Activated T-cell treated with anti-CD3 and anti-CD28 coated beads, Interleukin-2, amount 50 U/mL, for 24 hours (primary cell): ENCODE measurements at regions not wholly inside any gene's neighbourhood (a gene's known extent, or its start where the extent isn't known, plus 50 kb on each side); places are given as distances from the start of the nearest gene placed in this dataset.

ENCODE experiments used
- DNase-seq: peaks from one replicate; pipeline ENCODE4 v3.0.0-alpha.2; 2020
- H3K27ac Mint-ChIP-seq: 2 replicates; pipeline ENCODE4 v1.8.0; 2020; ENCODE audit warnings: mild to moderate bottlenecking, mixed read lengths
- H3K27me3 Mint-ChIP-seq: 2 replicates; pipeline ENCODE4 v1.8.0; 2020; ENCODE audit warnings: mixed read lengths
- H3K36me3 Mint-ChIP-seq: 2 replicates; pipeline ENCODE4 v1.8.0; 2020; ENCODE audit warnings: low read depth, mixed read lengths
- H3K4me1 Mint-ChIP-seq: 2 replicates; pipeline ENCODE4 v1.8.0; 2020; ENCODE audit warnings: low read depth, mixed read lengths
- H3K4me3 Mint-ChIP-seq: 2 replicates; pipeline ENCODE4 v1.8.0; 2020; ENCODE audit warnings: mild to moderate bottlenecking, moderate library complexity, mixed read lengths
- H3K9me3 Mint-ChIP-seq: 2 replicates; pipeline ENCODE4 v1.8.0; 2020; ENCODE audit warnings: mixed read lengths

GRCh38 chr11:26194881-26195280 is 137.0 kb upstream of the ANO3 start:
- no peak overlapping the region for H3K27ac Mint-ChIP-seq
- no peak for DNase-seq
- no peak overlapping the region for H3K4me3 Mint-ChIP-seq
- H3K36me3 Mint-ChIP-seq: no peaks in the 10 kb centered on the region
- no peaks in the 10 kb centered on the region for H3K27me3 Mint-ChIP-seq
- H3K9me3 Mint-ChIP-seq: peaks cover 16% of the 10 kb centered on the region
- no peaks in the 10 kb centered on the region for H3K4me1 Mint-ChIP-seq

GRCh38 chr11:26198532-26199096 is 133.3 kb upstream of the ANO3 start:
- no peaks in the 10 kb centered on the region for H3K27me3 Mint-ChIP-seq
- no peaks in the 10 kb centered on the region for H3K4me1 Mint-ChIP-seq
- no peak overlapping the region for H3K4me3 Mint-ChIP-seq
- no peaks in the 10 kb centered on the region for H3K36me3 Mint-ChIP-seq
- H3K27ac Mint-ChIP-seq: no peak overlapping the region
- DNase-seq: no peak
- H3K9me3 Mint-ChIP-seq: peaks cover 12% of the 10 kb centered on the region

- H3K27ac Mint-ChIP-seq: no peak overlapping the region
- no peak for DNase-seq
- H3K36me3 Mint-ChIP-seq: no peaks in the 10 kb centered on the region
- H3K27me3 Mint-ChIP-seq: no peaks in the 10 kb centered on the region
- no peaks in the 10 kb centered on the region for H3K4me1 Mint-ChIP-seq
- H3K4me3 Mint-ChIP-seq: no peak overlapping the region
- peaks cover 10% of the 10 kb centered on the region for H3K9me3 Mint-ChIP-seq
Observed at GRCh38 chr11:26199331-26200095, 132.4 kb upstream of the ANO3 start.

- Mint-ChIP-seq H3K9me3 (peaks cover 10% of the 10 kb centered on the region), H3K27me3 (no peaks in the 10 kb centered on the region), H3K36me3 (no peaks in the 10 kb centered on the region), H3K4me1 (no peaks in the 10 kb centered on the region), H3K27ac (no peak overlapping the region), H3K4me3 (no peak overlapping the region)
- DNase-seq: no peak
Observed at GRCh38 chr11:26201411-26201810, 130.5 kb upstream of the ANO3 start.

- no peak overlapping the region for H3K27ac Mint-ChIP-seq
- H3K9me3 Mint-ChIP-seq: peaks cover 7% of the 10 kb centered on the region
- no peak overlapping the region for H3K4me3 Mint-ChIP-seq
- no peak for DNase-seq
- H3K27me3 Mint-ChIP-seq: no peaks in the 10 kb centered on the region
- H3K36me3 Mint-ChIP-seq: no peaks in the 10 kb centered on the region
- H3K4me1 Mint-ChIP-seq: no peaks in the 10 kb centered on the region
Observed at GRCh38 chr11:26202754-26203153, 129.2 kb upstream of the ANO3 start.

GRCh38 chr11:26204101-26204500 is 127.8 kb upstream of the ANO3 start:
- Mint-ChIP-seq H3K4me3 (no peak overlapping the region), H3K9me3 (peaks cover 9% of the 10 kb centered on the region), H3K27me3 (no peaks in the 10 kb centered on the region), H3K27ac (no peak overlapping the region), H3K36me3 (no peaks in the 10 kb centered on the region), H3K4me1 (no peaks in the 10 kb centered on the region)
- DNase-seq: no peak

- Mint-ChIP-seq H3K27ac (no peak overlapping the region), H3K4me3 (no peak overlapping the region), H3K4me1 (no peaks in the 10 kb centered on the region), H3K27me3 (no peaks in the 10 kb centered on the region), H3K9me3 (peaks cover 9% of the 10 kb centered on the region), H3K36me3 (no peaks in the 10 kb centered on the region)
- no peak for DNase-seq
Observed at GRCh38 chr11:26204839-26205238, 127.1 kb upstream of the ANO3 start.

GRCh38 chr11:26219183-26220117 is 112.5 kb upstream of the ANO3 start:
- H3K36me3 Mint-ChIP-seq: no peaks in the 10 kb centered on the region
- no peak for DNase-seq
- peaks cover 7% of the 10 kb centered on the region for H3K9me3 Mint-ChIP-seq
- no peaks in the 10 kb centered on the region for H3K27me3 Mint-ChIP-seq
- no peak overlapping the region for H3K27ac Mint-ChIP-seq
- H3K4me1 Mint-ChIP-seq: no peaks in the 10 kb centered on the region
- H3K4me3 Mint-ChIP-seq: no peak overlapping the region

GRCh38 chr11:26225646-26226045 is 106.3 kb upstream of the ANO3 start:
- H3K27ac Mint-ChIP-seq: no peak overlapping the region
- H3K27me3 Mint-ChIP-seq: no peaks in the 10 kb centered on the region
- H3K4me3 Mint-ChIP-seq: no peak overlapping the region
- DNase-seq: no peak
- H3K4me1 Mint-ChIP-seq: no peaks in the 10 kb centered on the region
- H3K9me3 Mint-ChIP-seq: peaks cover 7% of the 10 kb centered on the region
- H3K36me3 Mint-ChIP-seq: no peaks in the 10 kb centered on the region

GRCh38 chr11:26227301-26227746 is 104.6 kb upstream of the ANO3 start:
- peaks cover 2% of the 10 kb centered on the region for H3K9me3 Mint-ChIP-seq
- no peaks in the 10 kb centered on the region for H3K36me3 Mint-ChIP-seq
- H3K27ac Mint-ChIP-seq: no peak overlapping the region
- no peak for DNase-seq
- H3K4me1 Mint-ChIP-seq: no peaks in the 10 kb centered on the region
- H3K4me3 Mint-ChIP-seq: no peak overlapping the region
- no peaks in the 10 kb centered on the region for H3K27me3 Mint-ChIP-seq

- Mint-ChIP-seq H3K36me3 (no peaks in the 10 kb centered on the region), H3K4me1 (no peaks in the 10 kb centered on the region), H3K9me3 (peaks cover 2% of the 10 kb centered on the region), H3K4me3 (no peak overlapping the region), H3K27ac (no peak overlapping the region), H3K27me3 (no peaks in the 10 kb centered on the region)
- no peak for DNase-seq
Observed at GRCh38 chr11:26227883-26228502, 103.9 kb upstream of the ANO3 start.

- Mint-ChIP-seq H3K9me3 (peaks cover 4% of the 10 kb centered on the region), H3K4me1 (no peaks in the 10 kb centered on the region), H3K27me3 (no peaks in the 10 kb centered on the region), H3K36me3 (no peaks in the 10 kb centered on the region), H3K27ac (no peak overlapping the region), H3K4me3 (no peak overlapping the region)
- DNase-seq: no peak
Observed at GRCh38 chr11:26228778-26229177, 103.2 kb upstream of the ANO3 start.

- no peak for DNase-seq
- H3K4me1 Mint-ChIP-seq: no peaks in the 10 kb centered on the region
- H3K27ac Mint-ChIP-seq: no peak overlapping the region
- H3K4me3 Mint-ChIP-seq: no peak overlapping the region
- H3K27me3 Mint-ChIP-seq: no peaks in the 10 kb centered on the region
- no peaks in the 10 kb centered on the region for H3K36me3 Mint-ChIP-seq
- peaks cover 4% of the 10 kb centered on the region for H3K9me3 Mint-ChIP-seq
Observed at GRCh38 chr11:26229257-26229656, 102.7 kb upstream of the ANO3 start.

- no peak overlapping the region for H3K27ac Mint-ChIP-seq
- no peaks in the 10 kb centered on the region for H3K36me3 Mint-ChIP-seq
- H3K27me3 Mint-ChIP-seq: no peaks in the 10 kb centered on the region
- H3K4me1 Mint-ChIP-seq: no peaks in the 10 kb centered on the region
- no peak for DNase-seq
- H3K9me3 Mint-ChIP-seq: peaks cover 4% of the 10 kb centered on the region
- no peak overlapping the region for H3K4me3 Mint-ChIP-seq
Observed at GRCh38 chr11:26229981-26230380, 101.9 kb upstream of the ANO3 start.
